H1 (cell line): ENCODE measurements at regions not wholly inside any gene's neighbourhood (a gene's known extent, or its start where the extent isn't known, plus 50 kb on each side); places are given as distances from the start of the nearest gene placed in this dataset.
A peak's percentile ranks its signal among the peaks of the same experiment; 100 is the strongest.

Experiments used
- CTCF ChIA-PET: fragments of 300-600 bp; sonication (Branson Sonifier 250); formaldehyde crosslinking; loops from one replicate; lab custom pipeline; 2021; ENCODE audit not compliant: partially characterized antibody; lab: Charles Lee
- POLR2A ChIA-PET: fragments of 300-600 bp; sonication (Branson Sonifier 250); formaldehyde crosslinking; loops from one replicate; lab custom pipeline; 2021; ENCODE audit warnings: inconsistent platforms; ENCODE audit not compliant: partially characterized antibody; lab: Charles Lee
- DNase-seq, 2 experiments: peaks; one replicate each; pipeline versions ENCODE4 v3.0.0 to v3.0.0-alpha.2; 2010 to 2022; ENCODE audit warnings: low spot score in 2 of 2, low read depth in 1 of 2, mixed read lengths in 1 of 2
- FAIRE-seq: peaks from 2 replicates; lab custom pipeline; 2011; peaks lifted over from hg19 to GRCh38; lab: Jason Lieb, UNC
- H2AFZ ChIP-seq: 2 replicates; pipeline ENCODE4 v1.8.1; 2012; ENCODE audit warnings: low read length, inconsistent platforms
- H2AK5ac ChIP-seq: 2 replicates; pipeline ENCODE4 v1.6.1; 2013; ENCODE audit warnings: low read depth, low read length
- H2BK120ac ChIP-seq: replicated peaks from 2 replicates; pipeline ENCODE3; 2013; ENCODE audit warnings: low read depth, low read length, inconsistent platforms
- H2BK12ac ChIP-seq: 2 replicates; pipeline ENCODE4 v1.6.1; 2013; ENCODE audit warnings: low read depth, low read length
- H2BK15ac ChIP-seq: 2 replicates; pipeline ENCODE4 v1.6.1; 2013; ENCODE audit warnings: low read length
- H2BK20ac ChIP-seq: 2 replicates; pipeline ENCODE4 v1.6.1; 2013; ENCODE audit warnings: low read length
- H2BK5ac ChIP-seq: 2 replicates; pipeline ENCODE4 v1.6.1; 2013; ENCODE audit warnings: low read depth, low read length
- H3K14ac ChIP-seq: 2 replicates; pipeline ENCODE4 v1.6.1; 2013; ENCODE audit warnings: inconsistent platforms; ENCODE audit not compliant: insufficient read length
- H3K18ac ChIP-seq: 2 replicates; pipeline ENCODE4 v1.6.1; 2013; ENCODE audit warnings: low read length; ENCODE audit errors: extremely low read depth
- H3K23ac ChIP-seq: 2 replicates; pipeline ENCODE4 v1.6.1; 2013; ENCODE audit warnings: inconsistent platforms; ENCODE audit not compliant: insufficient read length
- H3K23me2 ChIP-seq: 2 replicates; pipeline ENCODE4 v1.6.1; 2013; ENCODE audit warnings: low read depth, low read length
- H3K27ac ChIP-seq: 2 replicates; pipeline ENCODE4 v1.6.1; 2011; ENCODE audit warnings: low read depth, low read length, inconsistent platforms
- H3K27me3 ChIP-seq, 4 experiments: replicated peaks in 1 of 4; 1 replicate in 1 of 4; 2 replicates in 3 of 4; pipeline versions ENCODE4 v1.6.1 to v1.8.1; 2011 to 2013; ENCODE audit warnings: low read length in 3 of 4, mild to moderate bottlenecking in 3 of 4, inconsistent platforms in 2 of 4, mixed read lengths in 2 of 4, moderate library complexity in 1 of 4; ENCODE audit not compliant: control insufficient read depth in 3 of 4, insufficient read depth in 3 of 4; ENCODE audit errors: extremely low read depth in 1 of 4
- H3K36me3 ChIP-seq, 4 experiments: 2 replicates each; pipeline versions ENCODE4 v1.6.1 to v1.8.1; 2011 to 2013; ENCODE audit warnings: mild to moderate bottlenecking in 4 of 4, low read length in 3 of 4, moderate library complexity in 2 of 4, control low read depth in 1 of 4, inconsistent platforms in 1 of 4; ENCODE audit not compliant: insufficient read depth in 4 of 4, control insufficient read depth in 2 of 4
- H3K4ac ChIP-seq: replicated peaks from 2 replicates; pipeline ENCODE3; 2013; ENCODE audit warnings: low read length, low read depth, mixed read lengths, inconsistent platforms; ENCODE audit not compliant: insufficient read length
- H3K4me1 ChIP-seq, 4 experiments: replicated peaks in 1 of 4; 1 replicate in 1 of 4; 2 replicates in 3 of 4; pipeline versions ENCODE4 v1.6.1 to v1.8.1; 2011 to 2013; ENCODE audit warnings: low read length in 3 of 4, inconsistent platforms in 2 of 4, mixed read lengths in 1 of 4; ENCODE audit not compliant: insufficient read depth in 4 of 4, control insufficient read depth in 3 of 4
- H3K4me2 ChIP-seq, 2 experiments: 2 replicates each; pipeline versions ENCODE4 v1.6.1 to v1.8.1; 2011 to 2013; ENCODE audit warnings: low read depth in 2 of 2, low read length in 2 of 2, control low read depth in 1 of 2, inconsistent platforms in 1 of 2, mild to moderate bottlenecking in 1 of 2; ENCODE audit not compliant: insufficient read depth in 1 of 2
- H3K4me3 ChIP-seq, 4 experiments: fragments of 200-600, 300-600 bp in 1 of 4; sonication (generic), shearing (Covaris generic), sonication (Bioruptor Twin) in 1 of 4; 2 replicates each; pipeline versions ENCODE4 v1.5.1 to v1.8.1; 2011 to 2016; ENCODE audit warnings: low read length in 4 of 4, low read depth in 3 of 4, control low read depth in 2 of 4, inconsistent platforms in 2 of 4, mild to moderate bottlenecking in 2 of 4, mixed read lengths in 1 of 4, moderate library complexity in 1 of 4; ENCODE audit not compliant: insufficient read depth in 2 of 4; ENCODE audit errors: extremely low read depth in 1 of 4
- H3K56ac ChIP-seq: replicated peaks from 2 replicates; pipeline ENCODE3; 2013; ENCODE audit warnings: low read depth, mild to moderate bottlenecking, mixed read lengths, low read length, inconsistent platforms; ENCODE audit not compliant: insufficient read length
- H3K79me1 ChIP-seq: 2 replicates; pipeline ENCODE4 v1.6.1; 2013; ENCODE audit warnings: low read depth, low read length, control low read depth
- H3K79me2 ChIP-seq, 2 experiments: 2 replicates each; pipeline versions ENCODE4 v1.6.1 to v1.8.1; 2012 to 2013; ENCODE audit warnings: low read length in 2 of 2, mild to moderate bottlenecking in 2 of 2, inconsistent platforms in 1 of 2; ENCODE audit not compliant: insufficient read depth in 2 of 2, control insufficient read depth in 1 of 2
- H3K9ac ChIP-seq, 4 experiments: replicated peaks in 1 of 4; 1 replicate in 1 of 4; 2 replicates in 3 of 4; pipeline versions ENCODE4 v1.6.1 to v1.8.1; 2011 to 2013; ENCODE audit warnings: low read depth in 3 of 4, low read length in 3 of 4, control low read depth in 2 of 4, mild to moderate bottlenecking in 2 of 4, moderate library complexity in 2 of 4, inconsistent platforms in 1 of 4; ENCODE audit errors: extremely low read depth in 1 of 4
- H3K9me3 ChIP-seq, 2 experiments: 2 replicates each; pipeline versions ENCODE4 v1.6.1 to v1.8.1; 2012 to 2013; ENCODE audit warnings: mild to moderate bottlenecking in 2 of 2, moderate library complexity in 2 of 2, control low read depth in 1 of 2, inconsistent platforms in 1 of 2, low read depth in 1 of 2, low read length in 1 of 2, mixed read lengths in 1 of 2; ENCODE audit not compliant: insufficient read depth in 2 of 2
- H4K20me1 ChIP-seq, 2 experiments: replicated peaks in 1 of 2; 2 replicates each; pipeline versions ENCODE3 to v1.8.1; 2011 to 2013; ENCODE audit warnings: inconsistent platforms in 2 of 2, low read length in 2 of 2, mild to moderate bottlenecking in 1 of 2; ENCODE audit not compliant: insufficient read depth in 2 of 2, control insufficient read depth in 1 of 2
- H4K5ac ChIP-seq: 2 replicates; pipeline ENCODE4 v1.6.1; 2013; ENCODE audit warnings: low read length, low read depth, mixed read lengths, inconsistent platforms; ENCODE audit not compliant: insufficient read length
- H4K8ac ChIP-seq: 2 replicates; pipeline ENCODE4 v1.8.0; 2013; ENCODE audit warnings: mild to moderate bottlenecking, moderate library complexity, low read length, inconsistent platforms; ENCODE audit not compliant: insufficient read depth; ENCODE audit errors: extremely low read depth
- H4K91ac ChIP-seq: replicated peaks from 2 replicates; pipeline ENCODE3; 2013; ENCODE audit warnings: low read length, mixed read lengths, inconsistent platforms; ENCODE audit not compliant: insufficient read length
- GTF2F1 ChIP-seq: IDR thresholded peaks from 2 replicates; pipeline ENCODE4 v1.6.1; 2012; ENCODE audit warnings: low read depth, low read length, improper control_type of control experiment, borderline replicate concordance
- SP1 ChIP-seq: IDR thresholded peaks from 2 replicates; pipeline ENCODE4 v1.6.1; 2011; ENCODE audit warnings: low read depth, low read length
- WGBS, 2 experiments: shearing (Covaris generic) in 1 of 2; methylation state at CpG; one replicate each; pipeline versions ENCODE4 v1.1.6 to v1.1.7; 2013 to 2015; ENCODE audit warnings: low lambda C conversion rate in 2 of 2, mixed read lengths in 2 of 2, inconsistent platforms in 1 of 2, low coverage in 1 of 2, missing lambda C conversion rate in 1 of 2; ENCODE audit not compliant: insufficient replicate concordance in 2 of 2, insufficient coverage in 1 of 2, insufficient read length in 1 of 2; ENCODE audit errors: extremely low coverage in 1 of 2, missing lambda C conversion rate in 1 of 2; 5-methylcytosine and 5-hydroxymethylcytosine counted together

GRCh38 chr20:47868744-47869143 is 83.5 kb upstream of the SULF2 start:
- no peaks in the 10 kb centered on the region for H3K9me3 ChIP-seq
- no peak overlapping the region for H3K4me2 ChIP-seq
- H2BK5ac ChIP-seq, result no peak overlapping the region
- H2BK15ac ChIP-seq, result no peak overlapping the region
- H4K91ac ChIP-seq, result no peak overlapping the region
- H2AFZ ChIP-seq, result no peak overlapping the region
- H4K8ac ChIP-seq, result peak overlapping the region; percentile 21; the same call in 1 of the 2 replicates
- H3K79me2 ChIP-seq, result no peaks in the 10 kb centered on the region
- H3K36me3 ChIP-seq, result no peaks in the 10 kb centered on the region
- no peaks in the 10 kb centered on the region for H3K23me2 ChIP-seq
- no peak overlapping the region for H2BK12ac ChIP-seq
- no peaks in the 10 kb centered on the region for H4K20me1 ChIP-seq
- no peak overlapping the region for H3K56ac ChIP-seq
- no peak overlapping the region for H3K4me3 ChIP-seq
- no peaks in the 10 kb centered on the region; a peak in 1 of 7 replicates for H3K4me1 ChIP-seq
- no peak for FAIRE-seq
- H4K5ac ChIP-seq, result no peak overlapping the region
- CTCF ChIA-PET, result interaction anchor here (0.7 kb wide), 1 partner anchor 906 kb away, joined by 4 read pairs; no protein-coding TSS in a partner anchor
- TF ChIP-seq GTF2F1, result no peak
- no peak for TF ChIP-seq SP1
- TF ChIP-seq, all 59 proteins: peak for 0
- Histone ChIP-seq H2AK5ac (no peak overlapping the region), H3K4ac (no peak overlapping the region), H3K14ac (no peak overlapping the region), H2BK120ac (no peak overlapping the region), H3K27ac (no peak overlapping the region), H3K18ac (no peak overlapping the region), H3K23ac (no peak overlapping the region), H3K9ac (no peak overlapping the region), H3K79me1 (no peaks in the 10 kb centered on the region), H2BK20ac (no peak overlapping the region), H3K27me3 (no peaks in the 10 kb centered on the region)
- DNase-seq, result no peak
- 90% methylated on average over 13 of the region's 14 CpGs; no CpG with 5 or more reads in 1 of the 2 experiments for WGBS, 2 experiments
- POLR2A ChIA-PET, result no interaction called here
